DMS53 treated with DMSO at 0.1 percent for 48 hours (cell line): ENCODE measurements at regions not wholly inside any gene's neighbourhood (a gene's known extent, or its start where the extent isn't known, plus 50 kb on each side); places are given as distances from the start of the nearest gene placed in this dataset.

Experiments used
- DNase-seq: peaks from one replicate; lab custom pipeline; 2025; ENCODE audit not compliant: unreplicated experiment; lab: John Stamatoyannopoulos, UW

- DNase-seq = peak; percentile 14
Measured at GRCh38 chr9:116060631-116061030, 93.0 kb upstream of the PAPPA start.

- DNase-seq = no peak
Measured at GRCh38 chr9:116061546-116062205, 91.9 kb upstream of the PAPPA start.

- no peak for DNase-seq
Measured at GRCh38 chr9:116062206-116062550, 91.4 kb upstream of the PAPPA start.

GRCh38 chr9:116064970-116065369 is 88.6 kb upstream of the PAPPA start:
- no peak for DNase-seq

GRCh38 chr9:116066221-116066620 is 87.4 kb upstream of the PAPPA start:
- DNase-seq = no peak

- no peak for DNase-seq
Measured at GRCh38 chr9:116067566-116067965, 86.0 kb upstream of the PAPPA start.

GRCh38 chr9:116070256-116070914 is 83.2 kb upstream of the PAPPA start:
- DNase-seq = no peak

- DNase-seq = no peak
Measured at GRCh38 chr9:116072046-116072445, 81.5 kb upstream of the PAPPA start.

GRCh38 chr9:116073826-116074225 is 79.8 kb upstream of the PAPPA start:
- DNase-seq = no peak

GRCh38 chr9:116074658-116075057 is 78.9 kb upstream of the PAPPA start:
- DNase-seq = no peak

- no peak for DNase-seq
Measured at GRCh38 chr9:116075191-116075590, 78.4 kb upstream of the PAPPA start.

- no peak for DNase-seq
Measured at GRCh38 chr9:116078640-116079039, 75.0 kb upstream of the PAPPA start.

- no peak for DNase-seq
Measured at GRCh38 chr9:116080561-116080960, 73.0 kb upstream of the PAPPA start.

GRCh38 chr9:116081435-116082115 is 72.0 kb upstream of the PAPPA start:
- DNase-seq = no peak

GRCh38 chr9:116083837-116084236 is 69.8 kb upstream of the PAPPA start:
- DNase-seq = no peak

GRCh38 chr9:116084497-116084896 is 69.1 kb upstream of the PAPPA start:
- DNase-seq = no peak

- no peak for DNase-seq
Measured at GRCh38 chr9:116087246-116087645, 66.3 kb upstream of the PAPPA start.

- DNase-seq = no peak
Measured at GRCh38 chr9:116087751-116088194, 65.8 kb upstream of the PAPPA start.

GRCh38 chr9:116088396-116088795 is 65.2 kb upstream of the PAPPA start:
- no peak for DNase-seq

- DNase-seq = no peak
Measured at GRCh38 chr9:116090030-116090770, 63.4 kb upstream of the PAPPA start.

GRCh38 chr9:116094846-116095245 is 58.7 kb upstream of the PAPPA start:
- no peak for DNase-seq

- no peak for DNase-seq
Measured at GRCh38 chr9:116095403-116095802, 58.2 kb upstream of the PAPPA start.
